Renal cortex interstitium (tissue), 11 donors: ENCODE measurements at regions not wholly inside any gene's neighbourhood (a gene's known extent, or its start where the extent isn't known, plus 50 kb on each side); places are given as distances from the start of the nearest gene placed in this dataset.

Experiments used
- DNase-seq, 11 donors: peaks; one replicate each; pipeline ENCODE4 v3.0.0-alpha.2; 2013; ENCODE audit warnings: low read depth in 9 of 11, low spot score in 4 of 11; ENCODE audit errors: extremely low read depth in 1 of 11

- DNase-seq, result no peak
Measured at GRCh38 chr3:117488983-117489382, 779.4 kb downstream of the TUSC7 start.

- DNase-seq, result no peak
Measured at GRCh38 chr3:117489663-117490079, 780.1 kb downstream of the TUSC7 start.

DNA sequence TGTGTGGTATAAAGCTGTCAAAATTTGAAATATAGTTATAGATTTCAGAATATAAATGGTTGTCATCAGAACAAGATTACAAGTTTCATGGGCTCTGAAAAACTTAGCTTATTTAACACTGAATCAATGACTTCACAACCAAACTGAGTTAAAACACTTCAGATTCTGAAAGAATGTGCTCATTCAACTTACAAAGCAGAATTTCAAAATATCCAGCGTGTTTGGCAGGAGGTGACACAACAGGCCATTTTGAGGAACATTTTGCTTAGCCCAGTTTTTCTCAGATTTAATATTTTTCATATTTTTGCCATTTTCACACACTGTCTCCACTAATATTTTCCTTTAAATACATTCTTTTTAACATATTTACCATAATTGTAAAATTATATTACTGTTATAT, 781.1 kb downstream of the TUSC7 start:
- DNase-seq, result no peak

DNA sequence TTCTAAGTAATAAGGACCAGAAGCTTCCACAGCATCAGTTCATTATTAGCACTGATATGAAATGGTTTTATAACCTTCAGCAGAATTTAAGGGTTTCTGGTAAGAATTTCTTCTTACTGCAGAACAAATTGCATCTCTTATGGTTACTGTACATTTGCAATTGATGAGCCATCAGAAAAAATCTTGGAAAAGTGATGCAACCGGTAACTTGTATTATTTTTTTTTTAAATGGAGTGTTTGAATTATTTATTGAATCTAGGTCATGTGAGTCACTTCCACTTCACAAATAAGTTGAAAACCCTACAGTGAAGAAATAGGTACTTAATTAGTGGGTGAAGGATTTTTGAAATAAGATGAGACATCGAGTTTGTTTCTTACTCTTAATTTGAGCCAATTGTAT, 786.0 kb downstream of the TUSC7 start:
- no peak for DNase-seq

GRCh38 chr3:117499189-117499870, 789.8 kb downstream of the TUSC7 start:
- DNase-seq, result no peak

GRCh38 chr3:117507958-117508357, 798.4 kb downstream of the TUSC7 start:
- no peak for DNase-seq

DNA sequence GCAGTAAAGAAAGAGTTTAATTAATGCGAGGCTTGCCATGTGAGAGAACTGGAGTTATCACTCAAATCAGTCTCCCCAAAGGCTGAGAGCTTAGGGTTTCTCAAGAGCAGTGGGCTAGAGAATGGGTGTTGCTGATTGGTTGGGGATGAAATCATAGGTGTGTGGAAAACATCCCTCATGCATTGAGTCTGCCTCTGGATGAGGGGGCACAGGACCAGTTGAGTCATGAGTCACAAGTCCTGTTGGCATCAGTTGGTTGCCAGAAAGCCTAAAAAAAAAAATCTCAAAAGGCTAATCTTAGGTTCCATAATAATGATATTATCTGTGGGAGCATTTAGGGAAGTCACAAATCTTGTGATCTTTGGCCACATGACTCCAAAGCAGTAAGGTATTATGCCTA, 800.3 kb downstream of the TUSC7 start:
- no peak for DNase-seq

DNA sequence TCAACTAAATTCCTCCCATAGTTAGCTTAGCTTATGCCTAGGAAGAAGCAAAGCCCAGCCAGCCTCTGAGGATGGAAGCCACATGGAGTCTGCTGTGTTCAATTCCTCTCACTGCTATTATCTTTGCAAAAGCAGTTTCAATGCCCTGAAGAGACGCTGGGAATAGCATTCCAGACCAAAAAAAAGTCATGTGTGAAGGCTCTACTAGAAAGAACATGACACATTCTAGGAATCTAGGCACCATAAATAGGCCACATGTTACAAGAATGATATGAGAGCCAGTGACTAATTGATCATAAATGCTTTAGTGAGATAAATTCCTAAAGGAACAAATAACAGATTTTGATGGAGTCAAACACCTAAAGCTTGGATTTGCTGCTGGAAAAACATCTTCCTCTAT, 800.8 kb downstream of the TUSC7 start:
- no peak for DNase-seq

DNA sequence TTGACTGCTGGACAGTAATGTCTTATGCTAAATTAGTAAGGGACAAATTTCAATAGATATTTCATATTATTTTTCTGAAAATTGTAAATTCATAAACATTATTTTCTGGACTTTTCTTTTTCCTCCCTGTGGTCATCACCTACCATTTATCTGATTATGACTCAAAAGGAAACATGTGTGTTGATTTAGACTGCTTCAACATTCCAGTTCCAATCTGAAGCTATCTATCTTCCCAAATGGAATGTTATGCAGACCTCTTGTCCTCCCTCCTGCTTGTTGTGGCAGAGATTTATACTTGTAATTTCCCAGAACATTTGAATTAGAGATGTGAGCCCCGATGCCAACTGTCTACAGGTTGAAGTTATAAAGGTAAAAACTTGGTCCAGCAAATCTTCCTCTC, 803.4 kb downstream of the TUSC7 start:
- no peak for DNase-seq

DNA sequence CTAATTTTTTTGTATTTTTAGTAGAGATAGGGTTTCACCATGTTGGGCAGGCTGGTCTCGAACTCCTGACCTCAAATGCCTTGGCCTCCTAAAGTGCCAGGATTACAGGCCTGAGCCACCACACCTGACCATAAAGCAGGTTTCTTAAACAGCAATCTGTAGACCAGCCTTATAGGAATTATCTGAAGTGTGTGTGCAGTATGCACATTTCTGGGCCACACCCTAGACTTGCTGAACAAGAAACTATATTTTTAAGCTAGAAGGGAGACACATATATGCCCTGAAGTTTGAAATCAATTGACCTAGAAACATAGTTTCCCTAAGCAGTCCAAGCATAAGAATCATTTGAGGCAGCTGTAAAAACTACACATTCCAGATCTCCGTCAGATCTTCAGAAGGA, 805.7 kb downstream of the TUSC7 start:
- no peak for DNase-seq

GRCh38 chr3:117518364-117518763, 808.8 kb downstream of the TUSC7 start:
- DNase-seq, result no peak

GRCh38 chr3:117519776-117520175, 810.2 kb downstream of the TUSC7 start:
- no peak for DNase-seq

GRCh38 chr3:117520582-117520981, 811.0 kb downstream of the TUSC7 start:
- DNase-seq, result no peak

- DNase-seq, result no peak
Measured at GRCh38 chr3:117523418-117523817, 813.8 kb downstream of the TUSC7 start.

DNA sequence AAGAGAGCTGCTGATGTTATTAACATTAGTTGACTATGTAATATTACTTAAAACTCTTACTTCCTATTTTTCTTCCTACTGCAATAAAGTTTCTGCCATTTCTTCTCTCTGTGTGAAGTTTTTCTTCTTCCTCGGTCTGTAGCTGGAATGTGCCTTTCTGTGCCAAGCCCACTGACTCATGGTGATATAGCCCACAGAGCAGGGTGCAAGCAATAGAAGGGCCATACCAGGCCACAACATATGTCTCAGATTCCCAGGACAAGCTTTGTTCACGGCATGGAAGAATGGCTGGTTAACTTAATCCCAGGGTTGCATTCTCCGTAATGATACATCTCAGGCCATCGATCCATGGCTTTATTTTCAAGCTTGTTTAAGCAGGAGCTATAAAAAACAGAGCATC, 815.3 kb downstream of the TUSC7 start:
- DNase-seq, result no peak

DNA sequence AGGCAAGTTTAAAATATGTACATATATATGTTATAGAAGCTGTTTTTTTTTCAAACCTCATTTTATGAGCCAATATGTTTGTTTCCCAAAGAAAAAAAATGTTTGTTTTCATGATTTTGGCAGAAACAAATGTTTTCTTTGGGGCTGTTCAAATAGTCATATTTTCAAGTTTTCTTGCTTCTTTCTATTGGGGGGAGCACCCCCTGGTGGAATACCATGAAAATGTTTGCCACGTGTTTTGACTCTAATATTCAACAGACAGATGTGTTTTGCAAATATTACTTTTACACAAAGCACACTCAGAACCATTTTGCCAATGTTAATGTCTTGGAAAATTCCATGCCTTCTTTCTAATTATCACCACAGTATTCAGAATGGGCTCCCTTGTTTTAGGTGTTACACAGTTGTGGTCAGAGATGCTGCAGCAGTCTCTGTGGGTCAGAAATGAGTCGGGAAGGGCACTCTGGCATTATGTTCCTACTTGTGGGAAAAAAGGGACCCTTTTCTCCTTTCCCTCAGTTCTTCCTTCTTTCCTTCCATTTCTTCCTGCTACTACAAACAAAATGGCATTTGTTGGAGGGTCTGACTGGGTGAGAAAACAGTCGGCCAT, 817.0 kb downstream of the TUSC7 start:
- peak in 4 of 11 donors; percentile 20 to 36 (median 30) for DNase-seq

GRCh38 chr3:117527346-117527745, 817.8 kb downstream of the TUSC7 start:
- no peak for DNase-seq

DNA sequence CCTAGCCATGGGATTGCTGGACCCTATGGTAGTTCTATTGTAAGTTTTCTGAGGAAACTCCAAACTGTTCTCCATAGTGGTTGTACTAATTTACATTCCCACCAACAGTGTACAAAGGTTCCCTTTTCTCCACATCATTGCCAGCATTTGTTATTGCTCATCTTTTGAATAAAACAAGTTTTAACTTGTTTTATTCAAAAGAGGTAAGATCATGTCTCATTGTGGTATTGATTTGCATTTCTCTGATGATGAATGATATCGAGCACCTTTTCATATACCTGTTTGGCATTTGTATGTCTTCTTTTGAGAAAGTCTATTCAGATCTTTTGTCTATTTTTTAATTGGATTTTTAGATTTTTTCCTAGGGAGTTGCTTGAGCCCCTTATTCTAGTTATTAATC, 819.1 kb downstream of the TUSC7 start:
- no peak for DNase-seq

- no peak for DNase-seq
Measured at GRCh38 chr3:117531078-117531767, 821.6 kb downstream of the TUSC7 start.

DNA sequence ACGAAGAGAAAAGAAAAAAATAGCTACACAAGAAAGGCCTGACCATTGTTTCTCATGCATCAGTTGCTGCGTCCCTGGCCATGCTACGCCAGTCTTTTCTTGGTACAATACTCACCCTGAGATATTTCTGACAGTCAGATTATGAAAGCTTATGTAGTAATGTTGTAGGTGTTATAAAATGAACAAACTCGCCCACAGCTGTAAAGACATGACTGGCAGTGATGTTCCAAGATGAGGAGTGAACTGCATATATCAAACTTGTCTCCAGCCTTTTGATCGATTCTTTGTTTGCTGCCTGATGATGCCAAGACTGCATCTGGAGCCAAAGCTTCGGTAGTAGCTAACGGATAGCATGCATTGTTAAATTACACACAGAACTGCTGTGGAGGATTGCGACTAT, 822.7 kb downstream of the TUSC7 start:
- DNase-seq, result no peak

GRCh38 chr3:117534138-117534537, 824.6 kb downstream of the TUSC7 start:
- DNase-seq, result no peak
